ENCODE measurements at regions not wholly inside any gene's neighbourhood (a gene's known extent, or its start where the extent isn't known, plus 50 kb on each side); places are given as distances from the start of the nearest gene placed in this dataset.

DNA sequence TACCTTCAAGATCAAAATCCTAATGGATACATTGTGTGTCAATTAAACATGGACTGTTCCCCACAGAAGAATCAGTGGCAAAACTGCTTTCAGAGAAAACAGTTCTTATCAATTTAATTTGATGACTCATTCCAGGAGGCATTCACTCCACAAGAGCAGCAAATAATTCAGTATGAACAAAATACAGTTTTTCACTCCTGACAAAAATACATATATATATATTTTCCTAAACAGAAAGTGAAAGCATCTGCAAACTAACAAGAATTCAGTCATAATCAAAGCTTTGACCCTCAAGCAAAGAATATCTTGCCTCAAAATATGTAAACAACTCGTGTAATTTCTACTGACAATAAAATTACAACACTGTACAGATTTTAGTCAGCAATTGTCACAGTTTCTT, 685.1 kb upstream of the SLC8A1 start:
- H3K27ac ChIP-seq = no peak overlapping the region
- TF ChIP-seq CTCF (conservative IDR thresholded peaks at IDR 0.05) = no peak

GRCh38 chr2:41141146-41141791, 689.4 kb upstream of the SLC8A1 start:
- H3K27ac ChIP-seq = no peak overlapping the region
- TF ChIP-seq CTCF (conservative IDR thresholded peaks at IDR 0.05) = no peak

DNA sequence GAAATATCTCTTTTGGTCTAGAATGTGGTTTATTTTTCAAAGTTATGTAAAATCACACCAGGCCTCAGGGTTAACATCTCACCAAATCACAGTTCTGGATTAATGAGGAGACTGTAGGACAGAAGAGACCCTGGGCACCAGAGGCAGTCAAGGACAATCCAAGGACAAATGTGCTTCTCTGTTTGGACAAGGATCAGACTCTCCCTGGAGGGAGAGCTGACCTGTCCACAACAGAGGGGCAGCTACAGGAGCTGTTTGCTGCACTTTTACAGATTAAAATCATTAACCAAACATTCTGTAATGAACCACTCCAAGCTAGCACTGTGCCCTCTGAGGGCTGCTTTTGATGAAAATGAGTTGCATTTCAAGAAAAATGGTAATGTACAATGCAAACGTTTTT, 690.6 kb upstream of the SLC8A1 start:
- peak overlapping the region; percentile 55 for H3K27ac ChIP-seq
- no peak for TF ChIP-seq CTCF (conservative IDR thresholded peaks at IDR 0.05)

GRCh38 chr2:41145066-41145465, 693.2 kb upstream of the SLC8A1 start:
- no peak for TF ChIP-seq CTCF (conservative IDR thresholded peaks at IDR 0.05)
- H3K27ac ChIP-seq = no peak overlapping the region

DNA sequence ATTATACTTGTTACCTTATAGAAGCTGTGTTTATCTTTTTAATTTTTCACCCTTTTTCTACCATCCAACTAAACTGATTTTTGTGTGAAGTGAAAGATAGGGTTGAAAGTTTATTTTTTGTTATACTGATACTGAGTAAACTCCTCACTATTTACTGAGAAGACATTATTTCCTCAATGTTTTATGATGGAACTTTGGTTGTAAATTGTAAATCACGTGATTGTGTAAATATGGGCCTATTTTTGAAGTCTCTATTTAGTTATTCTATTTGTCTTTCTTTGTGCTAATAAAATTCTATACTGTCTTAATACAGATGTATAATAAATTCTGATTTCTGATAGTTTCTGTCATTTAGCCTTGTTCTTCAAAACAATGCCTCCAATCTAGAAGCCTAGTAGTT, 697.2 kb upstream of the SLC8A1 start:
- no peak for TF ChIP-seq CTCF (conservative IDR thresholded peaks at IDR 0.05)
- H3K27ac ChIP-seq = peak overlapping the region; percentile 15

DNA sequence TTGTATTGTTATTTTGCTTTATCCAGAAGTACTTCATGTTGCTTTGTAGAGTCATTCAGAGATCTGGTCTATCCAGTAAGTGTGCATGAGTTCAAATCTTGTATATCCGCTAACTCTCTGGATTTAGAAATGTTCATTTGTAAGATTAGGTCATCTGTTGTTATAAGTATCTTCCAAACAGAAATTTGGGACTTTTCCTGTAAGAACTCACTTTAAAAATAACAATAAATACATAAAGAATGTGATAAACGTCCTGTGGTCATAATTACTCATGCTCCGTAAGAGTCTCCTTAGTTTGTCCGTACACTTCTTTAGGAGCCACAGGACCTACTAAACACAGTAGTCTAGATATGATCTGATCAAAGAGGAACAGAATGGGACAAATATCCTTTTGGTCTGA, 699.9 kb upstream of the SLC8A1 start:
- H3K27ac ChIP-seq = no peak overlapping the region
- TF ChIP-seq CTCF (conservative IDR thresholded peaks at IDR 0.05) = no peak

GRCh38 chr2:41152318-41152717, 700.4 kb upstream of the SLC8A1 start:
- no peak overlapping the region for H3K27ac ChIP-seq
- TF ChIP-seq CTCF (conservative IDR thresholded peaks at IDR 0.05) = no peak

All from VCaP (cell line).